SK-N-SH treated with all-trans-retinoic acid at 6 μM for 48 hours (cell line): ENCODE measurements at regions not wholly inside any gene's neighbourhood (a gene's known extent, or its start where the extent isn't known, plus 50 kb on each side); places are given as distances from the start of the nearest gene placed in this dataset.

Experiments used
- ATAC-seq: fragments of 200-7000 bp; cut with Tn5 transposase; 3 replicates; pipeline ENCODE4 v1.9.1; 2020; ENCODE audit warnings: mild to moderate bottlenecking, moderate library complexity
- CSDC2 ChIP-seq: fragments of 250-450 bp; sonication (Bioruptor Pico); IDR thresholded peaks from 2 replicates; pipeline ENCODE4 v1.5.0; 2020; ENCODE audit warnings: mild to moderate bottlenecking, moderate library complexity
- ESRRG ChIP-seq: fragments of 250-450 bp; sonication (Bioruptor Pico); IDR thresholded peaks from 2 replicates; pipeline ENCODE4 v1.6.1; 2021; ENCODE audit warnings: mild to moderate bottlenecking
- GLIS3 ChIP-seq: fragments of 250-450 bp; sonication (Bioruptor Pico); IDR thresholded peaks from 2 replicates; pipeline ENCODE4 v1.5.0; 2020; ENCODE audit warnings: mild to moderate bottlenecking, moderate library complexity
- ISL1 ChIP-seq: fragments of 250-450 bp; sonication (Bioruptor Pico); IDR thresholded peaks from 2 replicates; pipeline ENCODE4 v2.1.2; 2022; ENCODE audit warnings: mild to moderate bottlenecking, moderate library complexity
- PPARA ChIP-seq: fragments of 250-450 bp; sonication (Bioruptor Pico); IDR thresholded peaks from 2 replicates; pipeline ENCODE4 v1.5.0; 2020; ENCODE audit warnings: mild to moderate bottlenecking, borderline replicate concordance
- RARB ChIP-seq: fragments of 250-450 bp; sonication (Bioruptor Pico); IDR thresholded peaks from 2 replicates; pipeline ENCODE4 v1.8.0; 2021; ENCODE audit warnings: mild to moderate bottlenecking, moderate library complexity
- SNAI2 ChIP-seq: fragments of 250-450 bp; sonication (Bioruptor Pico); IDR thresholded peaks from 2 replicates; pipeline ENCODE4 v1.5.0; 2020; ENCODE audit warnings: mild to moderate bottlenecking, moderate library complexity
- TCF4 ChIP-seq: fragments of 250-450 bp; sonication (Bioruptor Pico); IDR thresholded peaks from 2 replicates; pipeline ENCODE4 v1.8.0; 2021; ENCODE audit warnings: mild to moderate bottlenecking, moderate library complexity, borderline replicate concordance
- TOX ChIP-seq: fragments of 250-450 bp; sonication (Bioruptor Pico); IDR thresholded peaks from 2 replicates; pipeline ENCODE4 v1.8.0; 2021; ENCODE audit warnings: mild to moderate bottlenecking, moderate library complexity, borderline replicate concordance
- ZC3H10 ChIP-seq: fragments of 250-450 bp; sonication (Bioruptor Pico); IDR thresholded peaks from 2 replicates; pipeline ENCODE4 v1.5.1; 2021; ENCODE audit warnings: mild to moderate bottlenecking, moderate library complexity
- ZFP3 ChIP-seq: fragments of 250-450 bp; sonication (Bioruptor Pico); IDR thresholded peaks from 2 replicates; pipeline ENCODE4 v1.5.0; 2020; ENCODE audit warnings: mild to moderate bottlenecking, moderate library complexity
- ZFP30 ChIP-seq: fragments of 450-650 bp; formaldehyde crosslinking; IDR thresholded peaks from 2 replicates; pipeline ENCODE4 v1.5.0; 2022; ENCODE audit warnings: mild to moderate bottlenecking, moderate library complexity
- ZNF565 ChIP-seq: fragments of 450-650 bp; formaldehyde crosslinking; conservative IDR thresholded peaks from 2 replicates; pipeline ENCODE4 v1.5.0; 2020; ENCODE audit warnings: low read depth, mild to moderate bottlenecking, moderate library complexity
- ZNF70 ChIP-seq: fragments of 450-650 bp; formaldehyde crosslinking; IDR thresholded peaks from 2 replicates; pipeline ENCODE4 v1.5.0; 2020; ENCODE audit warnings: mild to moderate bottlenecking, moderate library complexity
- ZNF8 ChIP-seq: fragments of 450-650 bp; formaldehyde crosslinking; IDR thresholded peaks from 2 replicates; pipeline ENCODE4 v1.5.0; 2020; ENCODE audit warnings: mild to moderate bottlenecking, moderate library complexity
- TF ChIP-seq, protein P1 (sequence below): fragments of 250-450 bp; sonication (Bioruptor Pico); IDR thresholded peaks from 2 replicates; pipeline ENCODE4 v1.5.1; 2020; ENCODE audit warnings: low read depth, mild to moderate bottlenecking, moderate library complexity
- TF ChIP-seq, protein P2 (sequence below): fragments of 250-450 bp; sonication (Bioruptor Pico); IDR thresholded peaks from 2 replicates; pipeline ENCODE4 v1.8.0; 2021; ENCODE audit warnings: low read depth, mild to moderate bottlenecking, moderate library complexity, borderline replicate concordance
- TF ChIP-seq, protein P3 (sequence below): fragments of 250-450 bp; sonication (Bioruptor Pico); IDR thresholded peaks from 2 replicates; pipeline ENCODE4 v1.5.0; 2020; ENCODE audit warnings: mild to moderate bottlenecking, moderate library complexity

DNA sequence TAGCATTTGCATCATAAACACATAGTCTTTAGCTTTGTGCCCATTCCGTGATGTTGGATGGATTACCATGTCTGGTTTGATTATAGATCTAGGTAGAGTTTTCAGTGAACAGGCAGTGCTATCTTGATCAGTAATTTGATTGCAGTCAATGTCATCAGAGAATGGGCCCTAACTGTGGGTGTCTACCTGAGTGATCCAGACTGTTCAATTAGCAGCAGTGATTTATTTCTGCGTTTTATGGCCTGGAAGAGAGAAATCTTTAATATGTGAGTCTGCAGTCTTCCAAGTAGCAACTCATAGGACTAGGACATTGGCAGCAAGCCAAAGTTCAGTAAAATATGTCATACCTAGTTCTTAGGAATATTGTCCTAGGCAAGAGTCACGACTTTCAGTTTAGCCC, 80.3 kb downstream of the CASP12 start:
- TF ChIP-seq PPARA (CRISPR knock-in tag) (no peak), ZNF565 (no peak), TOX (CRISPR knock-in tag) (no peak), SNAI2 (no peak), GLIS3 (CRISPR knock-in tag) (no peak), ZC3H10 (CRISPR knock-in tag) (no peak)
- TF ChIP-seq, protein P1, sequence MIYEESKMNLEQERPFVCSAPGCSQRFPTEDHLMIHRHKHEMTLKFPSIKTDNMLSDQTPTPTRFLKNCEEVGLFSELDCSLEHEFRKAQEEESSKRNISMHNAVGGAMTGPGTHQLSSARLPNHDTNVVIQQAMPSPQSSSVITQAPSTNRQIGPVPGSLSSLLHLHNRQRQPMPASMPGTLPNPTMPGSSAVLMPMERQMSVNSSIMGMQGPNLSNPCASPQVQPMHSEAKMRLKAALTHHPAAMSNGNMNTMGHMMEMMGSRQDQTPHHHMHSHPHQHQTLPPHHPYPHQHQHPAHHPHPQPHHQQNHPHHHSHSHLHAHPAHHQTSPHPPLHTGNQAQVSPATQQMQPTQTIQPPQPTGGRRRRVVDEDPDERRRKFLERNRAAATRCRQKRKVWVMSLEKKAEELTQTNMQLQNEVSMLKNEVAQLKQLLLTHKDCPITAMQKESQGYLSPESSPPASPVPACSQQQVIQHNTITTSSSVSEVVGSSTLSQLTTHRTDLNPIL (CRISPR knock-in tag): no peak
- TF ChIP-seq, protein P2, sequence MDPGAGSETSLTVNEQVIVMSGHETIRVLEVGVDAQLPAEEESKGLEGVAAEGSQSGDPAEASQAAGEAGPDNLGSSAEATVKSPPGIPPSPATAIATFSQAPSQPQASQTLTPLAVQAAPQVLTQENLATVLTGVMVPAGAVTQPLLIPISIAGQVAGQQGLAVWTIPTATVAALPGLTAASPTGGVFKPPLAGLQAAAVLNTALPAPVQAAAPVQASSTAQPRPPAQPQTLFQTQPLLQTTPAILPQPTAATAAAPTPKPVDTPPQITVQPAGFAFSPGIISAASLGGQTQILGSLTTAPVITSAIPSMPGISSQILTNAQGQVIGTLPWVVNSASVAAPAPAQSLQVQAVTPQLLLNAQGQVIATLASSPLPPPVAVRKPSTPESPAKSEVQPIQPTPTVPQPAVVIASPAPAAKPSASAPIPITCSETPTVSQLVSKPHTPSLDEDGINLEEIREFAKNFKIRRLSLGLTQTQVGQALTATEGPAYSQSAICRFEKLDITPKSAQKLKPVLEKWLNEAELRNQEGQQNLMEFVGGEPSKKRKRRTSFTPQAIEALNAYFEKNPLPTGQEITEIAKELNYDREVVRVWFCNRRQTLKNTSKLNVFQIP (CRISPR knock-in tag): no peak
- no peak for ATAC-seq

DNA sequence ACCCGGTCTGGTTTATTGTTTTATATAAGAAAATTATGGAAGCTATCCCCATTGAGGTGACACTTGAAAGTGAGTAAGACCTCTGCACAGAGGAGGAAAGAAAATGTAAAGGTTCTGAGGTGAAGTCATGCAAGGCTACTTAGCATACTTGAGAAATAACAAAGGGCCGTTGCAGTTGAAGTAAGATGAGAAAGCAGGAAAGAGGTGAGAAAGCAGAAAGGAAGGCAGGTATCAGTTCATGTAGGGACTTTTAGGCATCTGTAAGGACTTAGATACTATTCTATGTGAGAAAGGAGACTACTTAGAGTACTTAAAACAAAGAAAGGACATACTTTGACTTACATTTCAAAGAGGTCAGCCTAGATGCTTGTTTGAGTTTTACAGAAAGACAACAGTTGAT, 84.7 kb downstream of the CASP12 start:
- TF ChIP-seq PPARA (CRISPR knock-in tag) (no peak), ESRRG (CRISPR knock-in tag) (no peak)
- no peak for ATAC-seq

DNA sequence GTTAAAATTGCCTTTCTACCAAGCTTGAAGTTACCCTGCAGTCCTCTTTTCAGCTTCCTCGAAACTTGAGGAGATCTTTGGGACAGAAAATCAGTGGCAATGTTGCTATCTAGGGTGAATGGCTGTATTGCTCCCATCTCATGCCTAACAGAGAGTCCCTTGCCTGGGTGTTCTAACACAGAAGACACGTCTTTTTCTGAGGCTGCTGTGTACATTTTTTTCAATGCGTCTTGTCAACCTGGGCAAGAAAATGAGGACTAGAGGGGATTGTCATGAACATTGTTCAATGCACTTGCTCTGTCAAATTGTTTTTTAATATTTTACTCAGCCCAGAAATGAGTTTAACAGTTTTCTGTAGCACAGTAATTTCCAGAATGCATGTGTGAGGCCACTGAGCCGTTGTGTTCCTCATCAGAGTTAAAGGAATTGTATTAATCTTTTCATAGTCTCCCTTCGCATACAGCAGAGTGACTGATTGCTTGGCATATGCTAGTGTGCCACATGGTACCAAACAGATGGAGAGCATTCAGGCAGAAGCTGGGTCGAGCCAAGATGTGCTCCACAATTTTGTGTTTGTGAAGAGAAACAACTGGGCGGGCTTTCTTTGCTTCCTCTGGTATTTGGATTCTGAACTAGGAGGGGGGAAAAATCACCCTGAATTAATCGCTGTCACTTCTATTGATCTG, 86.0 kb downstream of the CASP12 start:
- TF ChIP-seq ZC3H10 (CRISPR knock-in tag) (no peak), TCF4 (no peak), TOX (CRISPR knock-in tag) (no peak), ZFP30 (no peak), RARB (CRISPR knock-in tag) (no peak), ZNF70 (CRISPR knock-in tag) (no peak), SNAI2 (no peak), ZNF8 (no peak), ZFP3 (no peak), ESRRG (CRISPR knock-in tag) (no peak), GLIS3 (CRISPR knock-in tag) (no peak)
- TF ChIP-seq, protein P1 (CRISPR knock-in tag): no peak
- TF ChIP-seq, protein P3, sequence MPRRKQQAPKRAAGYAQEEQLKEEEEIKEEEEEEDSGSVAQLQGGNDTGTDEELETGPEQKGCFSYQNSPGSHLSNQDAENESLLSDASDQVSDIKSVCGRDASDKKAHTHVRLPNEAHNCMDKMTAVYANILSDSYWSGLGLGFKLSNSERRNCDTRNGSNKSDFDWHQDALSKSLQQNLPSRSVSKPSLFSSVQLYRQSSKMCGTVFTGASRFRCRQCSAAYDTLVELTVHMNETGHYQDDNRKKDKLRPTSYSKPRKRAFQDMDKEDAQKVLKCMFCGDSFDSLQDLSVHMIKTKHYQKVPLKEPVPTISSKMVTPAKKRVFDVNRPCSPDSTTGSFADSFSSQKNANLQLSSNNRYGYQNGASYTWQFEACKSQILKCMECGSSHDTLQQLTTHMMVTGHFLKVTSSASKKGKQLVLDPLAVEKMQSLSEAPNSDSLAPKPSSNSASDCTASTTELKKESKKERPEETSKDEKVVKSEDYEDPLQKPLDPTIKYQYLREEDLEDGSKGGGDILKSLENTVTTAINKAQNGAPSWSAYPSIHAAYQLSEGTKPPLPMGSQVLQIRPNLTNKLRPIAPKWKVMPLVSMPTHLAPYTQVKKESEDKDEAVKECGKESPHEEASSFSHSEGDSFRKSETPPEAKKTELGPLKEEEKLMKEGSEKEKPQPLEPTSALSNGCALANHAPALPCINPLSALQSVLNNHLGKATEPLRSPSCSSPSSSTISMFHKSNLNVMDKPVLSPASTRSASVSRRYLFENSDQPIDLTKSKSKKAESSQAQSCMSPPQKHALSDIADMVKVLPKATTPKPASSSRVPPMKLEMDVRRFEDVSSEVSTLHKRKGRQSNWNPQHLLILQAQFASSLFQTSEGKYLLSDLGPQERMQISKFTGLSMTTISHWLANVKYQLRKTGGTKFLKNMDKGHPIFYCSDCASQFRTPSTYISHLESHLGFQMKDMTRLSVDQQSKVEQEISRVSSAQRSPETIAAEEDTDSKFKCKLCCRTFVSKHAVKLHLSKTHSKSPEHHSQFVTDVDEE (CRISPR knock-in tag): no peak
- TF ChIP-seq, all 23 proteins: peak for 0
- no peak for ATAC-seq

DNA sequence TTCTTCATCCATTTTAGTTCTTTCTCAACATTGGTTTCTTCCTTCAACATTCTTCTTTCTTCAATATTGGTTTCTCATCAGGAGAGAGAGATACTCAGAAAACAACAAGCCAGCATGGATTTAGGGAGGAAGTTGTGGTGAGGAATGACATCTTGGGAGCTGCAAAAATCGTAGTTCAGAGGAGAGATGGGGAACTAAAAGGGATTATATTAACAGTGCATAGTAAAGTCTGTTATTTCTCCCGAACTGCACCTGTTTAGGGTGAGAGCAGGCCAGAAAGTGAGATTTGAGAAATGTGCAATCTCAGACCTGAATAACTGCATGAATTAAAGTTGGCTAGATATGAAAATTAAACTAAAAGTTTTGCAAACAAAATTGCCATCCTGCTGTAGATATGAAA, 94.5 kb downstream of the CASP12 start:
- ATAC-seq: no peak

More for the DNA sequence above, 94.5 kb downstream of the CASP12 start:
- TF ChIP-seq ZNF565: no peak
- no peak for TF ChIP-seq PPARA (CRISPR knock-in tag)
- no peak for TF ChIP-seq GLIS3 (CRISPR knock-in tag)
- TF ChIP-seq, protein P1 (CRISPR knock-in tag): no peak
- no peak for TF ChIP-seq CSDC2 (CRISPR knock-in tag)
- TF ChIP-seq ZFP3: no peak
- no peak for TF ChIP-seq ZFP30
- no peak for TF ChIP-seq ZNF8
- no peak for TF ChIP-seq ISL1 (CRISPR knock-in tag)
- no peak for TF ChIP-seq ZC3H10 (CRISPR knock-in tag)
- TF ChIP-seq, all 23 proteins: peak for 0
